H9 (cell line): ENCODE measurements at regions not wholly inside any gene's neighbourhood (a gene's known extent, or its start where the extent isn't known, plus 50 kb on each side); places are given as distances from the start of the nearest gene placed in this dataset.

Source experiments
- DNase-seq: peaks from one replicate; pipeline ENCODE4 v3.0.0-alpha.2; 2017
- H2AFZ ChIP-seq: one replicate; pipeline ENCODE4 v1.6.1; 2013; ENCODE audit warnings: mild to moderate bottlenecking, low read length, control low read depth, moderate library complexity
- H2AK5ac ChIP-seq: 2 replicates; pipeline ENCODE4 v1.6.1; 2013; ENCODE audit warnings: low read length, control low read depth, mixed read lengths; ENCODE audit not compliant: insufficient read length
- H2BK120ac ChIP-seq: one replicate; pipeline ENCODE4 v1.6.1; 2013; ENCODE audit warnings: low read depth, mild to moderate bottlenecking, low read length, control low read depth, inconsistent platforms; ENCODE audit not compliant: poor library complexity, severe bottlenecking
- H2BK12ac ChIP-seq: 2 replicates; pipeline ENCODE4 v1.6.1; 2013; ENCODE audit warnings: low read length, control low read depth, mixed read lengths, low read depth; ENCODE audit not compliant: insufficient read length
- H2BK15ac ChIP-seq: 2 replicates; pipeline ENCODE4 v1.6.1; 2013; ENCODE audit warnings: low read depth, low read length, control low read depth
- H2BK20ac ChIP-seq: one replicate; pipeline ENCODE4 v1.6.1; 2013; ENCODE audit warnings: low read depth, mild to moderate bottlenecking, low read length, control low read depth, inconsistent platforms; ENCODE audit not compliant: poor library complexity, severe bottlenecking
- H2BK5ac ChIP-seq: 2 replicates; pipeline ENCODE4 v1.6.1; 2013; ENCODE audit warnings: low read length, control low read depth, mixed read lengths; ENCODE audit not compliant: insufficient read length
- H3K14ac ChIP-seq: 2 replicates; pipeline ENCODE4 v1.6.1; 2013; ENCODE audit warnings: low read length, control low read depth; ENCODE audit not compliant: insufficient read depth
- H3K18ac ChIP-seq: 2 replicates; pipeline ENCODE4 v1.6.1; 2013; ENCODE audit warnings: low read depth, mild to moderate bottlenecking, mixed read lengths, low read length, control low read depth; ENCODE audit not compliant: insufficient read length
- H3K23ac ChIP-seq: 2 replicates; pipeline ENCODE4 v1.6.1; 2013; ENCODE audit warnings: low read length, control low read depth, mixed read lengths, low read depth; ENCODE audit not compliant: insufficient read length
- H3K23me2 ChIP-seq: 2 replicates; pipeline ENCODE4 v1.6.1; 2013; ENCODE audit warnings: low read depth, mild to moderate bottlenecking, mixed read lengths, low read length, control low read depth; ENCODE audit not compliant: insufficient read length, poor library complexity, severe bottlenecking
- H3K27ac ChIP-seq: 2 replicates; pipeline ENCODE4 v1.5.1; 2013; ENCODE audit warnings: low read length, control low read depth, mixed read lengths, low read depth; ENCODE audit not compliant: insufficient read length
- H3K27me3 ChIP-seq: 2 replicates; pipeline ENCODE4 v1.6.1; 2013; ENCODE audit warnings: low read length, control low read depth, inconsistent platforms; ENCODE audit not compliant: insufficient read depth
- H3K4ac ChIP-seq: 2 replicates; pipeline ENCODE4 v1.6.1; 2013; ENCODE audit warnings: low read depth, mild to moderate bottlenecking, control low read depth, inconsistent platforms, low read length, moderate library complexity
- H3K4me1 ChIP-seq: 2 replicates; pipeline ENCODE4 v1.6.1; 2013; ENCODE audit warnings: low read length, control low read depth, inconsistent platforms; ENCODE audit not compliant: insufficient read depth
- H3K4me2 ChIP-seq: 2 replicates; pipeline ENCODE4 v1.6.1; 2013; ENCODE audit warnings: low read length, control low read depth, mixed read lengths; ENCODE audit not compliant: insufficient read length, insufficient read depth
- H3K56ac ChIP-seq: 2 replicates; pipeline ENCODE4 v1.6.1; 2013; ENCODE audit warnings: low read depth, mild to moderate bottlenecking, mixed read lengths, low read length, control low read depth; ENCODE audit not compliant: insufficient read length
- H3K79me1 ChIP-seq: 2 replicates; pipeline ENCODE4 v1.6.1; 2013; ENCODE audit warnings: low read depth, mild to moderate bottlenecking, moderate library complexity, low read length, control low read depth, inconsistent platforms; ENCODE audit not compliant: insufficient read depth, poor library complexity, severe bottlenecking
- H3K79me2 ChIP-seq: 2 replicates; pipeline ENCODE4 v1.6.1; 2013; ENCODE audit warnings: low read length, control low read depth, inconsistent platforms; ENCODE audit not compliant: insufficient read depth
- H3K9ac ChIP-seq: 2 replicates; pipeline ENCODE4 v1.6.1; 2013; ENCODE audit warnings: low read length, control low read depth, mixed read lengths; ENCODE audit not compliant: insufficient read length; ENCODE audit errors: extremely low read depth
- H3K9me3 ChIP-seq: one replicate; pipeline ENCODE4 v1.6.1; 2013; ENCODE audit warnings: low read depth, low read length, inconsistent platforms; ENCODE audit not compliant: control insufficient read depth
- H3T11ph ChIP-seq: one replicate; pipeline ENCODE4 v1.6.1; 2013; ENCODE audit warnings: mild to moderate bottlenecking, low read length, control low read depth, inconsistent platforms
- H4K20me1 ChIP-seq: one replicate; pipeline ENCODE4 v1.6.1; 2013; ENCODE audit not compliant: control insufficient read depth, insufficient read length, insufficient read depth
- H4K5ac ChIP-seq: 2 replicates; pipeline ENCODE4 v1.6.1; 2013; ENCODE audit warnings: low read depth, mild to moderate bottlenecking, mixed read lengths, low read length, control low read depth; ENCODE audit not compliant: insufficient read length
- H4K8ac ChIP-seq: replicated peaks from 2 replicates; pipeline ENCODE4 v1.6.1; 2013; ENCODE audit warnings: low read length, control low read depth, mixed read lengths, low read depth; ENCODE audit not compliant: insufficient read length
- H4K91ac ChIP-seq: 2 replicates; pipeline ENCODE4 v1.6.1; 2013; ENCODE audit warnings: low read depth, mild to moderate bottlenecking, moderate library complexity, mixed read lengths, low read length, control low read depth; ENCODE audit not compliant: insufficient read length
- H3K27ac Mint-ChIP-seq, 3 experiments: 2 replicates in 2 of 3; 3 replicates in 1 of 3; pipeline ENCODE4 v1.8.0; 2020 to 2021; ENCODE audit warnings: mixed read lengths in 3 of 3, mild to moderate bottlenecking in 1 of 3, moderate library complexity in 1 of 3
- H3K27me3 Mint-ChIP-seq: 2 replicates; pipeline ENCODE4 v1.8.0; 2021; ENCODE audit warnings: low read depth, mild to moderate bottlenecking, moderate library complexity, mixed read lengths
- H3K36me3 Mint-ChIP-seq, 3 experiments: 2 replicates in 2 of 3; 3 replicates in 1 of 3; pipeline ENCODE4 v1.8.0; 2020 to 2021; ENCODE audit warnings: low read depth in 3 of 3, mixed read lengths in 3 of 3; ENCODE audit not compliant: insufficient read depth in 1 of 3
- H3K4me1 Mint-ChIP-seq, 2 experiments: 2 replicates each; pipeline ENCODE4 v1.8.0; 2020; ENCODE audit warnings: mixed read lengths in 2 of 2
- H3K4me3 Mint-ChIP-seq, 2 experiments: 2 replicates in 1 of 2; 3 replicates in 1 of 2; pipeline ENCODE4 v1.8.0; 2020 to 2021; ENCODE audit warnings: mild to moderate bottlenecking in 2 of 2, mixed read lengths in 2 of 2, moderate library complexity in 1 of 2
- H3K9me3 Mint-ChIP-seq, 2 experiments: 2 replicates in 1 of 2; 3 replicates in 1 of 2; pipeline ENCODE4 v1.8.0; 2020; ENCODE audit warnings: mild to moderate bottlenecking in 2 of 2, mixed read lengths in 2 of 2, moderate library complexity in 1 of 2
- CTCF ChIP-seq: fragments of 200-600 bp; sonication (generic); conservative IDR thresholded peaks from 3 replicates; pipeline ENCODE4 v1.8.0; 2021; ENCODE audit warnings: antibody characterized with exemption, mild to moderate bottlenecking
- WGBS: extraction: QIAGEN DNeasy Blood & Tissue Kit; methylation state at CpG from one replicate; pipeline ENCODE4 v1.1.7; 2013; ENCODE audit warnings: missing lambda C conversion rate, low lambda C conversion rate, mixed read lengths; ENCODE audit not compliant: insufficient read length; ENCODE audit errors: extremely low coverage; 5-methylcytosine and 5-hydroxymethylcytosine counted together

GRCh38 chr7:13028036-13028824, 340.8 kb downstream of the ARL4A start:
- H3K9me3 Mint-ChIP-seq, result peaks cover 2 to 3% of the 10 kb centered on the region in 2 experiments; a peak in 3 of 5 replicates
- Histone ChIP-seq H3K4me1 (no peaks in the 10 kb centered on the region; the same call in 1 of the 2 replicates), H4K5ac (no peak overlapping the region), H3K79me1 (no peaks in the 10 kb centered on the region), H3K4me2 (no peak overlapping the region), H2BK12ac (no peak overlapping the region), H4K20me1 (no peaks in the 10 kb centered on the region), H3K4ac (no peak overlapping the region), H2AK5ac (no peak overlapping the region), H3K23ac (no peak overlapping the region), H3T11ph (no peak overlapping the region), H3K27me3 (no peaks in the 10 kb centered on the region), H2BK20ac (no peak overlapping the region), H3K9ac (no peak overlapping the region), H2AFZ (no peak overlapping the region), H4K91ac (no peak overlapping the region), H4K8ac (no peak overlapping the region), H3K79me2 (no peaks in the 10 kb centered on the region), H2BK120ac (no peak overlapping the region), H3K14ac (no peak overlapping the region), H2BK5ac (no peak overlapping the region), H3K56ac (no peak overlapping the region), H2BK15ac (no peak overlapping the region), H3K9me3 (no peaks in the 10 kb centered on the region), H3K18ac (no peak overlapping the region), H3K27ac (no peak overlapping the region), H3K23me2 (no peaks in the 10 kb centered on the region)
- H3K27ac Mint-ChIP-seq, result no peak overlapping the region; a peak in 1 of 7 replicates
- H3K36me3 Mint-ChIP-seq, result peaks cover 0 to 2% (median 0%) of the 10 kb centered on the region in 3 experiments; a peak in 1 of 7 replicates
- TF ChIP-seq CTCF, result no peak
- no peak for DNase-seq
- H3K4me1 Mint-ChIP-seq, result peaks cover 19 to 20% of the 10 kb centered on the region in 2 experiments
- WGBS, result no CpG with 5 or more reads among the region's 4 CpGs
- no peaks in the 10 kb centered on the region for H3K27me3 Mint-ChIP-seq
- no peak overlapping the region for H3K4me3 Mint-ChIP-seq
